GM23338 (cell line): ENCODE measurements at regions not wholly inside any gene's neighbourhood (a gene's known extent, or its start where the extent isn't known, plus 50 kb on each side); places are given as distances from the start of the nearest gene placed in this dataset.

Experiments
- ATAC-seq: fragments of 200-7000 bp; cut with Tn5 transposase; 3 replicates; pipeline ENCODE4 v1.9.1; 2020
- DNase-seq: peaks from one replicate; pipeline ENCODE4 v3.0.0-alpha.2; 2015; ENCODE audit warnings: low spot score
- H2AFZ ChIP-seq: fragments of 200-600 bp; sonication (generic); 2 replicates; pipeline ENCODE4 v1.8.0; 2016; ENCODE audit warnings: antibody characterized with exemption, mild to moderate bottlenecking, moderate library complexity
- H3F3A ChIP-seq: fragments of 200-600 bp; sonication (generic); replicated peaks from 2 replicates; pipeline ENCODE4 v1.8.0; 2017; ENCODE audit warnings: antibody characterized with exemption, mixed run types, low read depth
- H3K27ac ChIP-seq: fragments of 200-600 bp; sonication (generic); 2 replicates; pipeline ENCODE4 v1.6.1; 2016; ENCODE audit warnings: low read depth
- H3K27me3 ChIP-seq: fragments of 200-600 bp; sonication (generic); 2 replicates; pipeline ENCODE4 v1.8.0; 2016; ENCODE audit warnings: mild to moderate bottlenecking, mixed run types, moderate library complexity; ENCODE audit not compliant: insufficient read depth
- H3K36me3 ChIP-seq: fragments of 200-600 bp; sonication (generic); 2 replicates; pipeline ENCODE4 v1.8.0; 2016; ENCODE audit warnings: mild to moderate bottlenecking; ENCODE audit not compliant: insufficient read depth
- H3K4me1 ChIP-seq: fragments of 200-600 bp; sonication (generic); 2 replicates; pipeline ENCODE4 v1.8.0; 2016; ENCODE audit warnings: mild to moderate bottlenecking, moderate library complexity; ENCODE audit not compliant: insufficient read depth
- H3K4me2 ChIP-seq: fragments of 200-600 bp; sonication (generic); 2 replicates; pipeline ENCODE4 v1.7.1; 2017; ENCODE audit warnings: mixed run types
- H3K4me3 ChIP-seq: fragments of 200-600 bp; sonication (generic); 2 replicates; pipeline ENCODE4 v1.6.1; 2016; ENCODE audit warnings: mixed run types
- H3K79me2 ChIP-seq: fragments of 200-600 bp; sonication (generic); replicated peaks from 2 replicates; pipeline ENCODE4 v1.8.0; 2017; ENCODE audit warnings: mild to moderate bottlenecking; ENCODE audit not compliant: insufficient read depth
- H3K9me2 ChIP-seq: fragments of 200-600 bp; sonication (generic); 2 replicates; pipeline ENCODE4 v1.8.0; 2017; ENCODE audit not compliant: insufficient read depth
- H4K20me1 ChIP-seq: fragments of 200-600 bp; sonication (generic); replicated peaks from 2 replicates; pipeline ENCODE4 v1.8.0; 2017; ENCODE audit warnings: mild to moderate bottlenecking; ENCODE audit not compliant: insufficient read depth
- H3K27ac Mint-ChIP-seq: 2 replicates; pipeline ENCODE4 v1.8.0; 2020; ENCODE audit warnings: inconsistent platforms, mild to moderate bottlenecking, moderate library complexity, mixed read lengths
- H3K27me3 Mint-ChIP-seq: 3 replicates; pipeline ENCODE4 v1.8.0; 2022; ENCODE audit warnings: low read depth, mild to moderate bottlenecking, moderate library complexity, mixed read lengths, inconsistent platforms; ENCODE audit not compliant: insufficient read depth, poor library complexity
- H3K36me3 Mint-ChIP-seq: 3 replicates; pipeline ENCODE4 v1.8.0; 2021; ENCODE audit warnings: low read depth, mild to moderate bottlenecking, inconsistent platforms, moderate library complexity, mixed read lengths
- H3K4me1 Mint-ChIP-seq: 3 replicates; pipeline ENCODE4 v1.8.0; 2020; ENCODE audit warnings: mild to moderate bottlenecking, inconsistent platforms, mixed read lengths
- H3K4me3 Mint-ChIP-seq: 3 replicates; pipeline ENCODE4 v1.8.0; 2021; ENCODE audit warnings: moderate library complexity, mild to moderate bottlenecking, inconsistent platforms, mixed read lengths
- H3K9me3 Mint-ChIP-seq: 3 replicates; pipeline ENCODE4 v1.8.0; 2020; ENCODE audit warnings: moderate library complexity, mild to moderate bottlenecking, inconsistent platforms, mixed read lengths
- CREB1 ChIP-seq: fragments of 250-450 bp; sonication (Bioruptor Pico); IDR thresholded peaks from 2 replicates; pipeline ENCODE4 v1.5.0; 2020; ENCODE audit warnings: low read depth, mild to moderate bottlenecking, moderate library complexity
- EZH2 ChIP-seq: fragments of 200-600 bp; sonication (generic); IDR thresholded peaks from one replicate; pipeline ENCODE4 v1.8.0; 2017; ENCODE audit warnings: antibody characterized with exemption, mild to moderate bottlenecking, low read depth; ENCODE audit not compliant: unreplicated experiment
- EZH2phosphoT487 ChIP-seq: fragments of 200-600 bp; sonication (generic); IDR thresholded peaks from one replicate; pipeline ENCODE4 v1.8.1; 2018; ENCODE audit warnings: antibody characterized with exemption; ENCODE audit not compliant: unreplicated experiment
- JUNB ChIP-seq: IDR thresholded peaks from one replicate; pipeline ENCODE4 v1.6.1; 2016; ENCODE audit warnings: antibody characterized with exemption; ENCODE audit not compliant: unreplicated experiment
- NANOG ChIP-seq: IDR thresholded peaks from 2 replicates; pipeline ENCODE4 v1.6.1; 2016; ENCODE audit warnings: antibody characterized with exemption, borderline replicate concordance
- POLR2AphosphoS5 ChIP-seq: IDR thresholded peaks from 2 replicates; pipeline ENCODE4 v1.6.1; 2016; ENCODE audit warnings: antibody characterized with exemption, low read depth
- STAT1 ChIP-seq: IDR thresholded peaks from one replicate; pipeline ENCODE4 v1.6.1; 2016; ENCODE audit warnings: antibody characterized with exemption; ENCODE audit not compliant: unreplicated experiment
- ZNF114 ChIP-seq: fragments of 250-450 bp; sonication (Bioruptor Pico); IDR thresholded peaks from 2 replicates; pipeline ENCODE4 v1.5.0; 2020; ENCODE audit warnings: mild to moderate bottlenecking, moderate library complexity
- ZNF331 ChIP-seq: fragments of 250-450 bp; sonication (Bioruptor Pico); IDR thresholded peaks from 2 replicates; pipeline ENCODE4 v1.5.0; 2020; ENCODE audit warnings: low read depth, mild to moderate bottlenecking, moderate library complexity
- ZNF462 ChIP-seq: fragments of 250-450 bp; sonication (Bioruptor Pico); IDR thresholded peaks from 2 replicates; pipeline ENCODE4 v1.5.0; 2020; ENCODE audit warnings: mild to moderate bottlenecking, moderate library complexity
- TF ChIP-seq, protein P1 (sequence below): IDR thresholded peaks from 2 replicates; pipeline ENCODE4 v1.6.1; 2016; ENCODE audit warnings: antibody characterized with exemption
- TF ChIP-seq, protein P2 (sequence below): IDR thresholded peaks from one replicate; pipeline ENCODE4 v1.6.1; 2018; ENCODE audit warnings: antibody characterized with exemption; ENCODE audit not compliant: unreplicated experiment

DNA sequence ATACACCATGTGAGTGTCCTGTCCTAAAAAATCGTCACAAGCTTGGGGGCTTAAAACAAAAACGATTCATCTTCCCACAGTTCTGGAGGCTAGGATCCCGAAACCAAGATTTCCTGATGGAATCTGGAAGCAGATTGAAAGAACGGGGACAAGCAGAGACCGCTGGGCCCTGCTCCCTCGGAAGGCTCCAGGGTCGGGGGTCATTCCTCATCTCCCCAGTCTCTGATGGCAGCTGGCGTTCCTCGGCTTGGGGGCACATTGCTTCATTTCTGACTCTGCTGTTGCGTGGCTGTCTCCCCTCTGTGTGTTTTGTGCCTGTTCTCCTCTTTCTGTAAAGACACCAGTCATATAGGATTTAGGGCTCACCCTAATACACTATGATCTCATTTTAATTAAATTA is 114.2 kb upstream of the TMPRSS2 start:
- no peaks in the 10 kb centered on the region for H3K36me3 ChIP-seq
- Mint-ChIP-seq H3K9me3 (peaks cover 6% of the 10 kb centered on the region), H3K4me3 (no peak overlapping the region), H3K27ac (no peak overlapping the region), H3K4me1 (no peaks in the 10 kb centered on the region), H3K36me3 (no peaks in the 10 kb centered on the region), H3K27me3 (peaks cover 11% of the 10 kb centered on the region)
- H4K20me1 ChIP-seq, result no peaks in the 10 kb centered on the region
- H3K4me3 ChIP-seq, result no peak overlapping the region
- H3F3A ChIP-seq, result no peaks in the 10 kb centered on the region
- no peak overlapping the region for H2AFZ ChIP-seq
- no peak overlapping the region for H3K27ac ChIP-seq
- no peak overlapping the region for H3K4me2 ChIP-seq
- H3K4me1 ChIP-seq, result no peaks in the 10 kb centered on the region
- H3K27me3 ChIP-seq, result no peaks in the 10 kb centered on the region
- DNase-seq (no peak), ATAC-seq (no peak)
- H3K79me2 ChIP-seq, result no peaks in the 10 kb centered on the region
- no peaks in the 10 kb centered on the region for H3K9me2 ChIP-seq
- TF ChIP-seq ZNF114 (CRISPR knock-in tag), result no peak
- TF ChIP-seq CREB1, result no peak
- TF ChIP-seq ZNF331 (CRISPR knock-in tag), result no peak
- TF ChIP-seq STAT1, result no peak
- TF ChIP-seq EZH2phosphoT487, result no peak
- TF ChIP-seq, protein P1, sequence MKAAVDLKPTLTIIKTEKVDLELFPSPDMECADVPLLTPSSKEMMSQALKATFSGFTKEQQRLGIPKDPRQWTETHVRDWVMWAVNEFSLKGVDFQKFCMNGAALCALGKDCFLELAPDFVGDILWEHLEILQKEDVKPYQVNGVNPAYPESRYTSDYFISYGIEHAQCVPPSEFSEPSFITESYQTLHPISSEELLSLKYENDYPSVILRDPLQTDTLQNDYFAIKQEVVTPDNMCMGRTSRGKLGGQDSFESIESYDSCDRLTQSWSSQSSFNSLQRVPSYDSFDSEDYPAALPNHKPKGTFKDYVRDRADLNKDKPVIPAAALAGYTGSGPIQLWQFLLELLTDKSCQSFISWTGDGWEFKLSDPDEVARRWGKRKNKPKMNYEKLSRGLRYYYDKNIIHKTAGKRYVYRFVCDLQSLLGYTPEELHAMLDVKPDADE, result no peak
- TF ChIP-seq NANOG, result no peak
- TF ChIP-seq EZH2, result no peak
- TF ChIP-seq POLR2AphosphoS5, result no peak
- TF ChIP-seq, protein P2, sequence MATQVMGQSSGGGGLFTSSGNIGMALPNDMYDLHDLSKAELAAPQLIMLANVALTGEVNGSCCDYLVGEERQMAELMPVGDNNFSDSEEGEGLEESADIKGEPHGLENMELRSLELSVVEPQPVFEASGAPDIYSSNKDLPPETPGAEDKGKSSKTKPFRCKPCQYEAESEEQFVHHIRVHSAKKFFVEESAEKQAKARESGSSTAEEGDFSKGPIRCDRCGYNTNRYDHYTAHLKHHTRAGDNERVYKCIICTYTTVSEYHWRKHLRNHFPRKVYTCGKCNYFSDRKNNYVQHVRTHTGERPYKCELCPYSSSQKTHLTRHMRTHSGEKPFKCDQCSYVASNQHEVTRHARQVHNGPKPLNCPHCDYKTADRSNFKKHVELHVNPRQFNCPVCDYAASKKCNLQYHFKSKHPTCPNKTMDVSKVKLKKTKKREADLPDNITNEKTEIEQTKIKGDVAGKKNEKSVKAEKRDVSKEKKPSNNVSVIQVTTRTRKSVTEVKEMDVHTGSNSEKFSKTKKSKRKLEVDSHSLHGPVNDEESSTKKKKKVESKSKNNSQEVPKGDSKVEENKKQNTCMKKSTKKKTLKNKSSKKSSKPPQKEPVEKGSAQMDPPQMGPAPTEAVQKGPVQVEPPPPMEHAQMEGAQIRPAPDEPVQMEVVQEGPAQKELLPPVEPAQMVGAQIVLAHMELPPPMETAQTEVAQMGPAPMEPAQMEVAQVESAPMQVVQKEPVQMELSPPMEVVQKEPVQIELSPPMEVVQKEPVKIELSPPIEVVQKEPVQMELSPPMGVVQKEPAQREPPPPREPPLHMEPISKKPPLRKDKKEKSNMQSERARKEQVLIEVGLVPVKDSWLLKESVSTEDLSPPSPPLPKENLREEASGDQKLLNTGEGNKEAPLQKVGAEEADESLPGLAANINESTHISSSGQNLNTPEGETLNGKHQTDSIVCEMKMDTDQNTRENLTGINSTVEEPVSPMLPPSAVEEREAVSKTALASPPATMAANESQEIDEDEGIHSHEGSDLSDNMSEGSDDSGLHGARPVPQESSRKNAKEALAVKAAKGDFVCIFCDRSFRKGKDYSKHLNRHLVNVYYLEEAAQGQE, result no peak
- no peak for TF ChIP-seq JUNB

DNA sequence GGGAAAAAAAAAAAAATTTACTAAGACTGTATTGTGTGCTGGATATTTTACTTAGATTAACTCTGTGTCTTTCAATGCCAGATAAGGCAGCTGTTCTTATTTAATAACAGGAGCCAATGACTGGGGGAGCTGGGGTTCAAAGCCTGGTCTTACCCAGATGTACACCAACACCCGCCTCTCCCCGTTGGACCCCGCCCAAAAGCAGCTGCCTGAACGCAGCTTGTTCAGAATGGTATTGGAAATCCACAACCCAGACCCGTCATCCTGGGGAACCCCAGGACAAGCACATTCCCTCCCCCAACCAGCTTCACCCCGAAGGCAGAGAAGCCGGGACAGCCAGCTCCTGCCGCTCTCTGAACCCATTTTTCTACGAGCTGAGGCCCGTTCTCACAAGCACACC is 113.6 kb upstream of the TMPRSS2 start:
- no peaks in the 10 kb centered on the region for H3K79me2 ChIP-seq
- no peaks in the 10 kb centered on the region for H3K36me3 ChIP-seq
- H3K4me3 ChIP-seq, result no peak overlapping the region
- Mint-ChIP-seq H3K4me3 (no peak overlapping the region), H3K27ac (no peak overlapping the region), H3K36me3 (no peaks in the 10 kb centered on the region), H3K27me3 (peaks cover 11% of the 10 kb centered on the region), H3K4me1 (no peaks in the 10 kb centered on the region), H3K9me3 (peaks cover 6% of the 10 kb centered on the region)
- no peaks in the 10 kb centered on the region for H4K20me1 ChIP-seq
- no peak overlapping the region for H3K4me2 ChIP-seq
- no peaks in the 10 kb centered on the region for H3K4me1 ChIP-seq
- H3K9me2 ChIP-seq, result no peaks in the 10 kb centered on the region
- DNase-seq (no peak), ATAC-seq (no peak)
- H2AFZ ChIP-seq, result no peak overlapping the region
- no peaks in the 10 kb centered on the region for H3F3A ChIP-seq
- no peak overlapping the region for H3K27ac ChIP-seq
- H3K27me3 ChIP-seq, result no peaks in the 10 kb centered on the region
- TF ChIP-seq POLR2AphosphoS5 (no peak), JUNB (no peak), ZNF331 (CRISPR knock-in tag) (no peak), ZNF462 (CRISPR knock-in tag) (no peak)
- TF ChIP-seq, protein P1, result no peak
